ENCODE measurements at regions not wholly inside any gene's neighbourhood (a gene's known extent, or its start where the extent isn't known, plus 50 kb on each side); places are given as distances from the start of the nearest gene placed in this dataset.

DNA sequence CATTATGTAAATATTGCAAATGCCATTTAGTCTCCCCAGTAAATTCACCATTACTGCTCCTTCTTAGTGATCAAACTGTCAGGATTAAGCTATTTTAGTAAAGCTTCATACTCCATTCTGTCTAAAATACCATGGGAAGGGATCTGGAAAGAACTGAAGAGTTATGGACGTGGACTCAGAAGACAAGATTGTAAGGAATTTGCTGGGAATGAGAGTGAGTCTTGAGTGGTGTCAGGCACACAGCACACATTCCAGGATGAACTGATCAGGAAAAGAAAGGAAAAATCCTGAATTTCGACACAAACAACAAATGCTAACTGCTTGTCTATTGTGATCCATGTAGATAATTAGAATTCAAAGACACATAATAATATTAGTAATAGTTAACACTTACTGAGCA is 311.0 kb downstream of the CENPC start:
- 49 to 65% (median 56%) methylated on average over 2 of the region's 2 CpGs for WGBS, 5 donors
- intact Hi-C loops (cut with DNase I; ENCODE audit: low total_unique reads) = no loop called here
- TF ChIP-seq POLR2A (IDR thresholded peaks at IDR 0.05) (no peak), POLR2AphosphoS5 (IDR thresholded peaks at IDR 0.05) (no peak)
- TF ChIP-seq, protein P1, sequence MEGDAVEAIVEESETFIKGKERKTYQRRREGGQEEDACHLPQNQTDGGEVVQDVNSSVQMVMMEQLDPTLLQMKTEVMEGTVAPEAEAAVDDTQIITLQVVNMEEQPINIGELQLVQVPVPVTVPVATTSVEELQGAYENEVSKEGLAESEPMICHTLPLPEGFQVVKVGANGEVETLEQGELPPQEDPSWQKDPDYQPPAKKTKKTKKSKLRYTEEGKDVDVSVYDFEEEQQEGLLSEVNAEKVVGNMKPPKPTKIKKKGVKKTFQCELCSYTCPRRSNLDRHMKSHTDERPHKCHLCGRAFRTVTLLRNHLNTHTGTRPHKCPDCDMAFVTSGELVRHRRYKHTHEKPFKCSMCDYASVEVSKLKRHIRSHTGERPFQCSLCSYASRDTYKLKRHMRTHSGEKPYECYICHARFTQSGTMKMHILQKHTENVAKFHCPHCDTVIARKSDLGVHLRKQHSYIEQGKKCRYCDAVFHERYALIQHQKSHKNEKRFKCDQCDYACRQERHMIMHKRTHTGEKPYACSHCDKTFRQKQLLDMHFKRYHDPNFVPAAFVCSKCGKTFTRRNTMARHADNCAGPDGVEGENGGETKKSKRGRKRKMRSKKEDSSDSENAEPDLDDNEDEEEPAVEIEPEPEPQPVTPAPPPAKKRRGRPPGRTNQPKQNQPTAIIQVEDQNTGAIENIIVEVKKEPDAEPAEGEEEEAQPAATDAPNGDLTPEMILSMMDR (IDR thresholded peaks at IDR 0.05 in 8 of 11, conservative IDR thresholded peaks at IDR 0.05 in 3 of 11) = no peak

DNA sequence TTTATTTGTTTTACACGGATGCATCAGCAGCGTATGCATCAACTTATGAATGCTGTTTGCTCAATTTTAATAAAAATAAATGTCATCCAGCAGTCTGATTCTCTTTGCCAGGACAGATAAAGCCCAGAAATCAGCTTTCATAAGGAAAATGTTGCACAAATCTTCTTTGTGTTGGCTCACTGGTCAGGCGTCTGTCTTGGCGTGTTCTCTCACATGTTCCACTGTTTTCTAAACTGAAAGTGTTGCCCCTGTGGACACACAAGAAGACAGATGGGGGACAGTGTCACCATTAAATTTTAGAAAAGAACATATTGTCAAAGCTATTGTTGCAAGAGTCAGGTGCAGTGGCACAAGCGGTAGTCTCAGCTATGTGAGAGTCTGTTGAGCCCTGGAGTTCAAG is 316.2 kb downstream of the CENPC start:
- TF ChIP-seq POLR2A (IDR thresholded peaks at IDR 0.05) (no peak), POLR2AphosphoS5 (IDR thresholded peaks at IDR 0.05) (no peak)
- TF ChIP-seq, protein P1 (IDR thresholded peaks at IDR 0.05 in 8 of 11, conservative IDR thresholded peaks at IDR 0.05 in 3 of 11) = no peak
- no peaks in the 10 kb centered on the region for H3K4me1 ChIP-seq
- intact Hi-C loops (cut with DNase I; ENCODE audit: low total_unique reads) = no loop called here
- H3K36me3 ChIP-seq = no peaks in the 10 kb centered on the region
- 84 to 96% (median 88%) methylated on average over 5 of the region's 5 CpGs for WGBS, 5 donors
- H3K4me3 ChIP-seq = no peak overlapping the region
- H3K9me3 ChIP-seq = peaks cover 0 to 5% (median 0%) of the 10 kb centered on the region in 8 donors
- H3K27me3 ChIP-seq (replicated peaks in 1 of 7) = no peaks in the 10 kb centered on the region
- H3K27ac ChIP-seq = no peak overlapping the region
- no peak for DNase-seq

More for the DNA sequence above, 311.0 kb downstream of the CENPC start:
- Histone ChIP-seq H3K36me3 (no peaks in the 10 kb centered on the region), H3K4me3 (no peak overlapping the region), H3K4me1 (no peaks in the 10 kb centered on the region), H3K9me3 (no peaks in the 10 kb centered on the region), H3K27me3 (replicated peaks in 1 of 7) (no peaks in the 10 kb centered on the region), H3K27ac (no peak overlapping the region)
- no peak for DNase-seq

DNA sequence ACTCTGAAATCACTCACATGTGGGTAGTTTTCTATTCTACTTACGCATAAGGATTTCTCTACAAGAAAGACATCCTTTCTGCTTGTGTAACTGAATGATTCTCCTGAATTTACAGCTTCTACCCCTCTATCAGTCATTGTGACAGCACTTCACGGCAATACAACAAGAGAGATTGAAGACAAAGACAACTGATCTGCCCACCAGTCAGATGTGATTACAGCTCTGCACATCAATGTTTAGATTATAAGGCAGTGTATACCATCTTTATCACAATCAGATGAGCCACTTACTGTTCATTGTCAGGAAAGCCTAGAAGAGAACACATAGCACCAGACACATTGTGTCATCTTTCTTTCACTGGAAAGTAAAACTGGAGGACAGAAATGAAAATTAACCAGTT is 324.4 kb downstream of the CENPC start:
- TF ChIP-seq, protein P1 (IDR thresholded peaks at IDR 0.05 in 8 of 11, conservative IDR thresholded peaks at IDR 0.05 in 3 of 11) = no peak
- TF ChIP-seq POLR2AphosphoS5 (IDR thresholded peaks at IDR 0.05) = no peak
- TF ChIP-seq POLR2A (IDR thresholded peaks at IDR 0.05) = no peak
- 75 to 87% (median 82%) methylated on average over 2 of the region's 2 CpGs for WGBS, 5 donors

GRCh38 chr4:67218883-67219282 is 326.4 kb downstream of the CENPC start:
- Histone ChIP-seq H3K27ac (no peak overlapping the region), H3K27me3 (replicated peaks in 1 of 7) (no peaks in the 10 kb centered on the region), H3K4me3 (no peak overlapping the region), H3K36me3 (no peaks in the 10 kb centered on the region), H3K4me1 (no peaks in the 10 kb centered on the region), H3K9me3 (no peaks in the 10 kb centered on the region)
- TF ChIP-seq POLR2A (IDR thresholded peaks at IDR 0.05) (no peak), POLR2AphosphoS5 (IDR thresholded peaks at IDR 0.05) (no peak)
- TF ChIP-seq, protein P1 (IDR thresholded peaks at IDR 0.05 in 8 of 11, conservative IDR thresholded peaks at IDR 0.05 in 3 of 11) = no peak
- intact Hi-C loops (cut with DNase I; ENCODE audit: low total_unique reads) = no loop called here
- WGBS, 5 donors = 85 to 92% (median 90%) methylated on average over 1 of the region's 1 CpG
- no peak for DNase-seq

More for the DNA sequence above, 324.4 kb downstream of the CENPC start:
- Histone ChIP-seq H3K9me3 (no peaks in the 10 kb centered on the region), H3K4me3 (no peak overlapping the region), H3K27ac (no peak overlapping the region), H3K36me3 (no peaks in the 10 kb centered on the region), H3K4me1 (no peaks in the 10 kb centered on the region), H3K27me3 (replicated peaks in 1 of 7) (no peaks in the 10 kb centered on the region)
- intact Hi-C loops (cut with DNase I; ENCODE audit: low total_unique reads) = no loop called here
- DNase-seq = no peak
